ENCODE measurements at regions not wholly inside any gene's neighbourhood (a gene's known extent, or its start where the extent isn't known, plus 50 kb on each side); places are given as distances from the start of the nearest gene placed in this dataset.
"Not testable (repeated sequence)": the region's sequence is repeated elsewhere in the genome, so short reads cannot be mapped to it uniquely, and the experiment has no call there.

GRCh38 chr9:92242260-92243136 lies 51.0 kb downstream of the IARS1 start:
- DNase-seq (ENCODE audit: low spot score): peak; percentile 17

DNA sequence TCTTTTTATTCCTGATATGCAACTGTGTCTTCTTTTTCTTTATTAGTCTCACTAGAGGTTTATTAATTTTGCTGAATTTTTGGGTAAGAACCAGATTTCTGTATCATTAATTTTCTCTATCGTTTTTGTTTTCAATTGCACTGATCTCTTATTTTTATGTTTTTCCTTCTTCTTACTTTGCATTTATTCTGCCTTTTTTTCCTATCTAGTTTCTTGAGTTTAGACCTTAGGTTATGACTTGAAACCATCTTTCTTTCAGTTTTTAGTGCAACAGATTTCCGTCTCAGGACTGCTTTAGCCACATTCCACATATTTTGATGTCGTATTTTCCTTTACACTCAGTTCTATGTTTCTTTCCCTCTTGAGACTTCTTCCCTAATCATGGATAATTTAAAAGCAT lies 56.6 kb downstream of the IARS1 start:
- no peak for DNase-seq (ENCODE audit: low spot score)

- no peak for DNase-seq (ENCODE audit: low spot score)
Observed at GRCh38 chr9:92236465-92236864, 57.0 kb downstream of the IARS1 start.

- DNase-seq (ENCODE audit: low spot score): no peak
Observed at GRCh38 chr9:92234514-92234913, 59.0 kb downstream of the IARS1 start.

GRCh38 chr9:92232190-92232589 lies 61.3 kb downstream of the IARS1 start:
- DNase-seq (ENCODE audit: low spot score): no peak

DNA sequence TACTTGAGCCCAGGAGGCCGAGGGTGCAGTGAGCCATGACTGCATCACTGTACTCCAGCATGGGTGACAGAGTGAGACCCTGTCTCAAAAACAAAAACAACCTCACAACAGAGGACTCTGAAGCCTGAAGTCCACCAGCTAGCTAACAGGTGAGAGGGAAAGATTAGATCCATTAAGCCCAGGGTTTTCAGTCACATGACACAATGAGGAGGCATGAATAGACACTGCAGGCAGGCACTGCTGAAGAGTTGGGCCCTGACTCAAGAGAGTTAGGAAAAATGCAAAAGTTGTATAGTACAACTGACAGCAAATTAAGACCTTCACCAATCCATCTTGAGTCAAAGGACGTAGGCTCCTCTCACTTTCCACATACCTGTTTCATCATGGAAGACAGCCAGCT lies 64.9 kb downstream of the IARS1 start:
- no peak for DNase-seq (ENCODE audit: low spot score)

- DNase-seq (ENCODE audit: low spot score): no peak
Observed at GRCh38 chr9:92224177-92224576, 69.3 kb downstream of the IARS1 start.

DNA sequence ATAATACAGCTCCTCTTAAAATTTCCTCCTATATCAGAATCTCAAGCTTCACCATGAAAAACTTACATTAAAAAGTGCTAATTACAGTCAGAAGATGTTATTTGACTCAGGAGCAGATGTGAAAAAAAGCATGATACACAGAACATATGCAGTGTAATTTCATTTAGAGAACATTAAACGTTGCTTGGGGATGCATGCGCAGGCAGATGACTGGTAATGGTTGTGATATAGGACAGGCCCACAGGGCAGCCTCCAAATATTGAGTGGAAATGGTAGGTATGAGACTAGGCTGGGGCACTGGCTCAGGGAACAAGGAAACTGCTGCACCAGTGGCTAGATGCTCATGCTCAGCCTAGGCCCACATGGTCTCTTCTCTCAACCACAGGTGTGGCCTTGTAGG lies 69.7 kb downstream of the IARS1 start:
- no peak for DNase-seq (ENCODE audit: low spot score)

DNA sequence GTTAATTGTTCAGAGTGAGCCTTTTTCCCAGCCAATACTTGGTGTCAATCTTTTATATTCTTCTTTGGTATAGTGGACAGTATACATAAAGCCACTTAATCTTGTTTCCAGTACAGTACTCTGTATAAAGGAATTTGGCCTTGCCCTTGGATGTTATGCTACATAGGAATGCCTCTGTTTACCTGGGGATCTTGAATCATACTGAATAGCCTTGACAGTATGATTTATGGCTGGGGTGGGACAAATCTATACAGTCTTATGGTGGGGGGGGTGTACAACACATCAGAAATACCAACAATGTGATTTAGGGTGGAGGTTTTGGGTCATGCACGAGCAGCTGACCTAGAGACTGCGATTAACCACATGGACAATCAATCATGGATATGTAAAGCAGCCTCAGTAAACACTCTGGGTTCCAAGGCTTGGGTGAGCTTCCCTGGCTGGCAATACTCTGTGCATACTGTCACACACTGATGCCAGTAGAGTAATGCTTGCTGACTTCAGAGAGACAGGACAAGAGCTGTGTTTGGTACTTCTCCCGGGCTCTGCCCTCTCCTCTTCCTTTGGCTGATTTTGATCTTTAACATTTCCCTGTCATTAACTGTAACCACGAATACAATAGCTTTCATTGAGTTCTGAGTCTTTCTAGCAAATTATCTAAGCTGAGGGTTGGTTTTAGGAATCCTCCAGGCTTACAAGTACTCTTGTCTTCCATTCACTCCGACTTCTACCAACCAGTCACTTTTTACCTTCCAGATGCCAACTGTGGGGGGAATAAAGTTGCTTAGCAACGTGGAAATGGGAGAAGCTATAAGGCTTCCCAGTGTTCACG lies 84.6 kb downstream of the IARS1 start:
- no peak for DNase-seq (ENCODE audit: low spot score)

GRCh38 chr9:92206488-92206887 lies 87.0 kb downstream of the IARS1 start:
- no peak for DNase-seq (ENCODE audit: low spot score)

GRCh38 chr9:92203887-92204286 lies 88.7 kb upstream of the SPTLC1 start:
- not testable (repeated sequence) for DNase-seq (ENCODE audit: low spot score)

DNA sequence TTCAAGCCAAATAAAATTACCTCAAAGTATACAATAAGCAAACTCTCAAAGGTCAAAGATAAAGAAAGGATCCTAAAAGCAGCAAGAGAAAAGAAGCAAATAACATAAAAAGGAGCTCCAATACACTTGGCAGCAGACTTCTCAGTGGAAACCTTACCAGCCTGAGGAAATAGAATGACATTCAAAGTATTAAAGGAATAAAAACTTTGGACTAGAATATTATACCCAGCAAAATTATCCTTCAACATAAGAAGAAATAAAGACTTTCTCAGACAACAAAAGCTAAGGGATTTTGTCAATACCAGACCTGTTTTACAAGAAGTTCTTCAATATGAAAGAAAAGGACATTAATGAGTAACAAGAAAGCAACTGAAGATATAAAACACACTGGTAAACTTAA lies 83.0 kb upstream of the SPTLC1 start:
- not testable (repeated sequence) for DNase-seq (ENCODE audit: low spot score)

DNA sequence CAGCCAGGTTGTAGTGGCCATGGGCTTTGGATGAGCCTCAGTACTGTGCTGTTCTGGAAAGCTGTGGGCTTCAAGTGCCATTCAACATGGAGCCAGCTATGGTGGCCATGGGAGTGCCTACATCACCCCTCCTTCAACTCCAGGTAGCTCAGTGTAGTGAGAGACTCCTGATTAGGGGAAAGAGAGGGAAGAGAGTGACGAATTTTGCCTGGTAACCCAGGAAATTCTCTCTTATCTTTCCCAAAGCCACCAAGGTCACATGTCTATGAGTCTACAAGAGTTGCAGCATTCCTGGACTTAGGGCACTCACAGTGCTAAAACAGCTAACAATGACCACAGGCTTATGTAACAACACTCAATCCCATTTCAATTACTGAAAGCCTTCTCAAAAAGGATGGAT lies 81.7 kb upstream of the SPTLC1 start:
- no peak for DNase-seq (ENCODE audit: low spot score)

- DNase-seq (ENCODE audit: low spot score): no peak
Observed at GRCh38 chr9:92196400-92196799, 81.2 kb upstream of the SPTLC1 start.

DNA sequence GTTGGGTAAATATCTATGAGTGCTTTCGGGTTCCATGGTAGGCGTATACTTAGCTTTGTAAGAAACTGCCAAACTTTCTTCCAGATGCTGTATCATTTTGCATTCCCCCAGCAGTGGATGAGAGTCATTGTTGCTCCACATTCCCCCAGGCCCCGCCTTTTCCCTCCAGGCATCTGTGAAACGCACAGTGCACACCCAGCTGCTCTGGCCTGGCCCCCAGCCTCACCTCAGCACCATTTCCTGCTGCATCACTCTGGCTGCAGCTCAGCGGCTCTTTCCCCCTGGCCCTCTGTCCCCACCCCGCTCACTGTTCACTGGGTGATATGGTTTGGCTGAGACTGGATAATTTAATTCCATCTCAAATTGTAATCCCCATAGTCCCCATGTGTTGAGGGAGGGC lies 76.6 kb upstream of the SPTLC1 start:
- DNase-seq (ENCODE audit: low spot score): no peak

GRCh38 chr9:92190536-92190790 lies 75.2 kb upstream of the SPTLC1 start:
- DNase-seq (ENCODE audit: low spot score): no peak

GRCh38 chr9:92189782-92190535 lies 74.7 kb upstream of the SPTLC1 start:
- no peak for DNase-seq (ENCODE audit: low spot score)

DNA sequence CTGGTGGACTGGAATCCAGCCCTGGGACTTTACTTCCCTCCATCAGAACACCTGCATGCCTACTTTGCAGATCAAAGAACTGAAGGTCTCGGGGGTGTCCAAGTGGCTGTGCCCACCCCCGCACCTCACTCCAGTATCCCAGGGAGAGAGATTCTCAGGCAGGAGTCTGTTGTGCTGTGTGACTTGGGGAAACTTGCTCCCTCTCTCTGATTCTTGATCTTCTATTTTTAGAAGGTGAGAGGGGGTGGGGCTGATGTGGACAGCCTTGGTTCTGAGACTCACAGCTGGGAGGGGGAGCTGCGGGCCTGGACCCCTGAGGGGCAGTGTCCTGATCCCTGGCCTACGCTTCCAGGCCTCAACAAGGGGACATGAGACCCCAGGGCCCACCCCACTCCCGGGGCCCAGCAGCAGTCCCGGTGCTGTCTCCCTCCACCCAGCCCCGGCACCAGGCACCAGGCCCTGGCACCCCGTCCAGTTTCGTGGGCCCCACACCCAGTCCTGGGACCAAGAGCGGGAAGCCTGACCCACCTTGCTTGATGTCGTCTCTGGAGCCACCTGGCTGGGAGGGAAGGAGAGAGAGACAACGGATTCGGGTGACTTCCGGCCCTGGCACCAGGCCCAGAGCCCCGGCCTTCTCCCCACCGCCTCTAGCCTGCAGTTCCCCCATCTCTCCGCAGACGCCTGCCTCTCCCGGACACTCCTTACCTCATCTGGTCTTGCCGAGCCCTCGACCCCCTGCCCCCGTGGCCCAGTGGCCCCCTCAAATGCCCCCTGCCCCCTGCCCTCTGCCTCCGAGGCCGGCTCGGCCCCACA lies 74.0 kb upstream of the SPTLC1 start:
- no peak for DNase-seq (ENCODE audit: low spot score)

DNA sequence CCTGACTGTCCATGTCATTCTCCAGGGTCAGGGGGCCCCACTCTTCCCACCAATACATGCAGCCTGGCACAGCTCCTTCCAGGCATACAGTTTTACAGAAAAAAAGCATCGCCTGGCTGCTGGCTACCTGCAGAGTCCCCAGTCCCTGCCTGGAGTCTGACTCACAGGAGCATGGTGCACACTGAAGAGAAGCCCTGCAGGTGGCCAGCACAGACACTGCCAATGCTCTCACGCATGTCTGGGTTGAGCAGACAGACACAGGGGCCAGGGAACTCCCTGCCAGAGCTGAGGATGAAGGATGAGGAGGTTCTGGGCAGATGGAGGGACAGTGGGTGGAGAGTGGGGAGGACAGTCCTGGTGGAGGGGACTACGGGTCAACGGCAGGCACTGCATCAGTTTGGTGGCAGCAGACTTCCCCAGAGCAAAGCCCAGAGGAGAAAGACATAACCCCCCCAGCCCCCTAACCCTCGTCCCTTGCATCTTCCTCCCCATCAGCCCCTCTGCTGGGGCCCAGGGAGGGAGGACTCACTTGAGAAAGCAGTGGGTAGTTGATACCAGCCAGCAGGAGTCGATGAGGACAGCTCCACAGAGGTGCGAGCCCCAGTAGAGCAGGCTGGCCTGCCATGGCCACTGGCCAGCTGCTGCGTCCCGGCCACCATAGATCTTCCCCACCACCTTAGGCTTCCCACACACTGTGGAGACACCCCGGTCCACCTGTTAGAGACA lies 72.9 kb upstream of the SPTLC1 start:
- DNase-seq (ENCODE audit: low spot score): no peak

DNA sequence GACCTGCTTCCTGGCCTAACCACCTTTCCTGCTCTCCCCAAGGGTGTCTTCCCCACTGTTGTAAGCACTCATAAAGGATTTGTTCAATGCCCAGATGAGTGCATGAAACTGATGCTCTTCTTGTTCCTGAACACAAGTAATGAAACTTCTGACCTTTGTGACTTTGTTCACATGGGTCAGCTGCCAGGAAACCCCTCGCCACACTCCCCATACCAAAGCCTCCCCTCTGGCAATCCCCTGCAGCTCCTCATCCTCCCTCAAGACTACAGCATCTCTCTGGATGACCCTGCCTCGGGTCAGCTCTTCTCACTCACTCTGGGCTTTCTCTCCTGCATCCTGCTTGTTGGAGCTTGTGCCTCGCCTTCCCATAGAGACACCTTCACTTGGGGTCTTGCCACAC lies 72.2 kb upstream of the SPTLC1 start:
- no peak for DNase-seq (ENCODE audit: low spot score)

GRCh38 chr9:92186631-92187030 lies 71.4 kb upstream of the SPTLC1 start:
- DNase-seq (ENCODE audit: low spot score): no peak
